ENCODE measurements at regions not wholly inside any gene's neighbourhood (a gene's known extent, or its start where the extent isn't known, plus 50 kb on each side); places are given as distances from the start of the nearest gene placed in this dataset.

- Mint-ChIP-seq H3K27ac (no peak overlapping the region), H3K36me3 (ENCODE audit: low read depth) (no peaks in the 10 kb centered on the region), H3K27me3 (ENCODE audit: low read depth) (peaks cover 20% of the 10 kb centered on the region), H3K9me3 (no peaks in the 10 kb centered on the region), H3K4me3 (no peak overlapping the region), H3K4me1 (ENCODE audit: low read depth) (no peaks in the 10 kb centered on the region)
- intact Hi-C loops (cut with micrococcal nuclease) = no loop called here
- CTCF ChIA-PET = no interaction called here
- DNase-seq = no peak
Observed at GRCh38 chr10:4545062-4545461, 280.9 kb upstream of the AKR1E2 start.

GRCh38 chr10:4543938-4544533 is 282.0 kb upstream of the AKR1E2 start:
- Mint-ChIP-seq H3K4me3 (no peak overlapping the region), H3K27me3 (ENCODE audit: low read depth) (peaks cover 17% of the 10 kb centered on the region), H3K36me3 (ENCODE audit: low read depth) (no peaks in the 10 kb centered on the region), H3K9me3 (no peaks in the 10 kb centered on the region), H3K27ac (no peak overlapping the region), H3K4me1 (ENCODE audit: low read depth) (no peaks in the 10 kb centered on the region)
- CTCF ChIA-PET = no interaction called here
- DNase-seq = no peak
- intact Hi-C loops (cut with micrococcal nuclease) = no loop called here

GRCh38 chr10:4541292-4541691 is 284.7 kb upstream of the AKR1E2 start:
- Mint-ChIP-seq H3K36me3 (ENCODE audit: low read depth) (peaks cover 2% of the 10 kb centered on the region), H3K9me3 (peaks cover 8% of the 10 kb centered on the region), H3K27ac (no peak overlapping the region), H3K27me3 (ENCODE audit: low read depth) (peaks cover 17% of the 10 kb centered on the region), H3K4me3 (no peak overlapping the region), H3K4me1 (ENCODE audit: low read depth) (no peaks in the 10 kb centered on the region)
- intact Hi-C loops (cut with micrococcal nuclease) = no loop called here
- CTCF ChIA-PET = interaction anchor here (0.6 to 1.1 kb wide), 2 partner anchors 12 to 35 kb away, joined by 3 read pairs; no protein-coding TSS in a partner anchor
- DNase-seq = no peak

- Mint-ChIP-seq H3K4me3 (no peak overlapping the region), H3K9me3 (peaks cover 8% of the 10 kb centered on the region), H3K27me3 (ENCODE audit: low read depth) (peaks cover 3% of the 10 kb centered on the region), H3K4me1 (ENCODE audit: low read depth) (no peaks in the 10 kb centered on the region), H3K27ac (no peak overlapping the region), H3K36me3 (ENCODE audit: low read depth) (peaks cover 2% of the 10 kb centered on the region)
- intact Hi-C loops (cut with micrococcal nuclease) = no loop called here
- CTCF ChIA-PET = no interaction called here
- DNase-seq = no peak
Observed at GRCh38 chr10:4538016-4538415, 288.0 kb upstream of the AKR1E2 start.

- H3K36me3 Mint-ChIP-seq (ENCODE audit: low read depth) = peaks cover 2% of the 10 kb centered on the region
- H3K27ac Mint-ChIP-seq = no peak overlapping the region
- H3K9me3 Mint-ChIP-seq = peaks cover 8% of the 10 kb centered on the region
- CTCF ChIA-PET = no interaction called here
- no peak for DNase-seq
- intact Hi-C loops (cut with micrococcal nuclease) = no loop called here
- no peak overlapping the region for H3K4me3 Mint-ChIP-seq
- H3K27me3 Mint-ChIP-seq (ENCODE audit: low read depth) = peaks cover 6% of the 10 kb centered on the region
- no peaks in the 10 kb centered on the region for H3K4me1 Mint-ChIP-seq (ENCODE audit: low read depth)
Observed at GRCh38 chr10:4535521-4535920, 290.5 kb upstream of the AKR1E2 start.

GRCh38 chr10:4533621-4534020 is 292.4 kb upstream of the AKR1E2 start:
- H3K4me3 Mint-ChIP-seq = no peak overlapping the region
- H3K36me3 Mint-ChIP-seq (ENCODE audit: low read depth) = peaks cover 2% of the 10 kb centered on the region
- intact Hi-C loops (cut with micrococcal nuclease) = no loop called here
- peaks cover 8% of the 10 kb centered on the region for H3K27me3 Mint-ChIP-seq (ENCODE audit: low read depth)
- H3K27ac Mint-ChIP-seq = no peak overlapping the region
- peaks cover 8% of the 10 kb centered on the region for H3K9me3 Mint-ChIP-seq
- no peaks in the 10 kb centered on the region for H3K4me1 Mint-ChIP-seq (ENCODE audit: low read depth)
- no peak for DNase-seq
- CTCF ChIA-PET = no interaction called here

GRCh38 chr10:4532976-4533375 is 293.0 kb upstream of the AKR1E2 start:
- DNase-seq = no peak

GRCh38 chr10:4532467-4532866 is 293.5 kb upstream of the AKR1E2 start:
- no peak overlapping the region for H3K4me3 Mint-ChIP-seq
- peaks cover 3% of the 10 kb centered on the region for H3K9me3 Mint-ChIP-seq
- no peak for DNase-seq
- CTCF ChIA-PET = no interaction called here
- intact Hi-C loops (cut with micrococcal nuclease) = no loop called here
- H3K27me3 Mint-ChIP-seq (ENCODE audit: low read depth) = peaks cover 9% of the 10 kb centered on the region
- no peaks in the 10 kb centered on the region for H3K4me1 Mint-ChIP-seq (ENCODE audit: low read depth)
- peaks cover under 1% of the 10 kb centered on the region for H3K36me3 Mint-ChIP-seq (ENCODE audit: low read depth)
- no peak overlapping the region for H3K27ac Mint-ChIP-seq

More at GRCh38 chr10:4532976-4533375, 293.0 kb upstream of the AKR1E2 start:
- Mint-ChIP-seq H3K9me3 (peaks cover 5% of the 10 kb centered on the region), H3K27ac (no peak overlapping the region), H3K36me3 (ENCODE audit: low read depth) (peaks cover 2% of the 10 kb centered on the region), H3K4me1 (ENCODE audit: low read depth) (no peaks in the 10 kb centered on the region), H3K27me3 (ENCODE audit: low read depth) (peaks cover 9% of the 10 kb centered on the region), H3K4me3 (no peak overlapping the region)
- intact Hi-C loops (cut with micrococcal nuclease) = no loop called here
- CTCF ChIA-PET = no interaction called here

GRCh38 chr10:4532011-4532410 is 294.0 kb upstream of the AKR1E2 start:
- Mint-ChIP-seq H3K27ac (no peak overlapping the region), H3K4me3 (no peak overlapping the region), H3K27me3 (ENCODE audit: low read depth) (peaks cover 9% of the 10 kb centered on the region), H3K36me3 (ENCODE audit: low read depth) (no peaks in the 10 kb centered on the region), H3K9me3 (no peaks in the 10 kb centered on the region), H3K4me1 (ENCODE audit: low read depth) (no peaks in the 10 kb centered on the region)
- intact Hi-C loops (cut with micrococcal nuclease) = no loop called here
- DNase-seq = no peak
- CTCF ChIA-PET = no interaction called here

GRCh38 chr10:4529266-4529665 is 296.7 kb upstream of the AKR1E2 start:
- Mint-ChIP-seq H3K27me3 (ENCODE audit: low read depth) (peaks cover 12% of the 10 kb centered on the region), H3K27ac (no peak overlapping the region), H3K36me3 (ENCODE audit: low read depth) (no peaks in the 10 kb centered on the region), H3K9me3 (no peaks in the 10 kb centered on the region), H3K4me1 (ENCODE audit: low read depth) (no peaks in the 10 kb centered on the region), H3K4me3 (no peak overlapping the region)
- CTCF ChIA-PET = no interaction called here
- no peak for DNase-seq
- intact Hi-C loops (cut with micrococcal nuclease) = no loop called here

- Mint-ChIP-seq H3K36me3 (ENCODE audit: low read depth) (no peaks in the 10 kb centered on the region), H3K9me3 (no peaks in the 10 kb centered on the region), H3K27me3 (ENCODE audit: low read depth) (peaks cover 12% of the 10 kb centered on the region), H3K27ac (no peak overlapping the region), H3K4me3 (no peak overlapping the region), H3K4me1 (ENCODE audit: low read depth) (no peaks in the 10 kb centered on the region)
- intact Hi-C loops (cut with micrococcal nuclease) = no loop called here
- DNase-seq = no peak
- CTCF ChIA-PET = no interaction called here
Observed at GRCh38 chr10:4527281-4527970, 298.6 kb upstream of the AKR1E2 start.

GRCh38 chr10:4526311-4526731 is 299.7 kb upstream of the AKR1E2 start:
- Mint-ChIP-seq H3K27ac (no peak overlapping the region), H3K4me1 (ENCODE audit: low read depth) (no peaks in the 10 kb centered on the region), H3K27me3 (ENCODE audit: low read depth) (peaks cover 8% of the 10 kb centered on the region), H3K36me3 (ENCODE audit: low read depth) (no peaks in the 10 kb centered on the region), H3K9me3 (no peaks in the 10 kb centered on the region), H3K4me3 (no peak overlapping the region)
- CTCF ChIA-PET = no interaction called here
- no peak for DNase-seq
- intact Hi-C loops (cut with micrococcal nuclease) = no loop called here

GRCh38 chr10:4525103-4525502 is 300.9 kb upstream of the AKR1E2 start:
- no peak overlapping the region for H3K4me3 Mint-ChIP-seq
- peaks cover 8% of the 10 kb centered on the region for H3K27me3 Mint-ChIP-seq (ENCODE audit: low read depth)
- CTCF ChIA-PET = no interaction called here
- H3K9me3 Mint-ChIP-seq = no peaks in the 10 kb centered on the region
- H3K36me3 Mint-ChIP-seq (ENCODE audit: low read depth) = no peaks in the 10 kb centered on the region
- H3K4me1 Mint-ChIP-seq (ENCODE audit: low read depth) = no peaks in the 10 kb centered on the region
- no peak overlapping the region for H3K27ac Mint-ChIP-seq
- intact Hi-C loops (cut with micrococcal nuclease) = no loop called here
- DNase-seq = no peak

All from activated naive CD4-positive, alpha-beta T cell treated with anti-CD3 and anti-CD28 coated beads for 36 hours (primary cell).